Kidney tubule cell (primary cell): ENCODE measurements at regions not wholly inside any gene's neighbourhood (a gene's known extent, or its start where the extent isn't known, plus 50 kb on each side); places are given as distances from the start of the nearest gene placed in this dataset.
"Not testable (repeated sequence)": the region's sequence is repeated elsewhere in the genome, so short reads cannot be mapped to it uniquely, and the experiment has no call there.

Source experiments
- DNase-seq: peaks from one replicate; pipeline ENCODE4 v3.0.0-alpha.2; 2018; ENCODE audit warnings: low spot score

DNA sequence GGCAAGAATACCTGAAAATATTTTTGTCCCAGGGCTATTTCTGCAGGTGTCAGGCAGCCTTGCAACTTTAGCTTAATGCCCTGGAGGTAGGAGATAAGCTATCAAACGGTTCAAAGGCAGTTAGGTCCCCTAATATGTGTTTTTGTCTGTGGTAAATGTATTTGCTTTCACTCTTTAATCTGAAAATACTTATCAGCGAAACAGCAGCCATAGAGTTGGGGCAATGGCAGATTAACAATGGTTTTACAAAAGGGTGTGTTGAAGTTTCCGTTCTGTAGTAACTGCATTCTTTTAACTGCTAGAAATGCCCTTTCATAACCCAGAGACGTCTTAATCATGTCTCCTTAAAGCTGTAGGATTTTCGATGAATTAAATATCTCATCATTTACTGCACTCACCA is 265.0 kb upstream of the TRIB2 start:
- DNase-seq = no peak

DNA sequence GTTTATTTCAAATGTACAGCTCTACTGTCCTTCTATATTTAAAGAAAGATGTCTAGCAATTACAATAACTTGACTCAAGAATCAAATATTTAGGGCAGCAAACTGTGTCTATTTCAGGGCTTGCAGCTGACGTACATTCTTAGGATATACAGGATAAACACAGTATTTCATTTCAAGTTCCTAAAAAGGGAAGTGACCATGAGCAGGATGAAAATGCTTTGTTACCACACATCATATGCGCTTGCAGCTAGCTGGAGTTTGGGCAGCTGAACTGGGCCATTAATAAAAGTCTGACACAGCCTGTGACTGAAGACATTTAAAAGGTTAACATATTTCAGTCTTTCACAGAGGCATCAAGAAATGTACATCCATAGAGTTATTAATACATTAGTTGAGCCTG is 264.6 kb upstream of the TRIB2 start:
- no peak for DNase-seq

DNA sequence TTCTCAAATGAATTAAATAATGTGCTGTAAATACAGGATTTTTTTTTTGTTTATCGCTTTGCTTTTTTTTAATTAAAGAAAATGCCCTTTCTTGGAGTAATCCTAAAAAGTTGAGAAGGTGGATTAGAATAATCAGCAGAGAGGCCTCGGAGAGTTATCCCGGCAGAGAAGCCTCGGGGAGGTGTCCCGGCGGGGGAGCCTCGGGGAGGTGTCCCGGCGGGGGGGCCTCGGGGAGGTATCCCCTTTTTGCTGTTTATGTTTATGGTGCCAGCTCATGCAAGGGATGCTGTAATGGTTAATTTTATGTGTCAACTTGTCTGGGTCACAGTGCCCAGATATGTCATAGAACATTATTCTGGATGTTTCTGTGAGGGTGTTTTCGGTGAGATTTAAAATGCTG is 263.0 kb upstream of the TRIB2 start:
- no peak for DNase-seq

DNA sequence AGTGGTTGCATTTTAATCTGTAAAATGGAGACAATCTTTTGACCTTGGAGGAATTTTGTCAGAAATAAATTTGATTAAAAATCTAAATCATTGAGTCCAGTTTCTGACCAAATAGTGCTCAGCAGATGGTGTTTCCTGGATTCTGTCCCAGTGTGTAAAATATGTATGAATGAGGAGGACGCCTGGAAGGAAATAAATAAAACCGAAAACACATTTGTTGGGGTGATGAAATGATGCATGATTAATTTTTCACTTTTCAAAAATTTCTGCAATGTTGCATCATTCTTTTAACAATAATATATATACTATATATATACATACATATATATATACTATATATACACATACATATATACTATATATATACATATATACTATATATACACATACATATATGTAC is 261.1 kb upstream of the TRIB2 start:
- no peak for DNase-seq

DNA sequence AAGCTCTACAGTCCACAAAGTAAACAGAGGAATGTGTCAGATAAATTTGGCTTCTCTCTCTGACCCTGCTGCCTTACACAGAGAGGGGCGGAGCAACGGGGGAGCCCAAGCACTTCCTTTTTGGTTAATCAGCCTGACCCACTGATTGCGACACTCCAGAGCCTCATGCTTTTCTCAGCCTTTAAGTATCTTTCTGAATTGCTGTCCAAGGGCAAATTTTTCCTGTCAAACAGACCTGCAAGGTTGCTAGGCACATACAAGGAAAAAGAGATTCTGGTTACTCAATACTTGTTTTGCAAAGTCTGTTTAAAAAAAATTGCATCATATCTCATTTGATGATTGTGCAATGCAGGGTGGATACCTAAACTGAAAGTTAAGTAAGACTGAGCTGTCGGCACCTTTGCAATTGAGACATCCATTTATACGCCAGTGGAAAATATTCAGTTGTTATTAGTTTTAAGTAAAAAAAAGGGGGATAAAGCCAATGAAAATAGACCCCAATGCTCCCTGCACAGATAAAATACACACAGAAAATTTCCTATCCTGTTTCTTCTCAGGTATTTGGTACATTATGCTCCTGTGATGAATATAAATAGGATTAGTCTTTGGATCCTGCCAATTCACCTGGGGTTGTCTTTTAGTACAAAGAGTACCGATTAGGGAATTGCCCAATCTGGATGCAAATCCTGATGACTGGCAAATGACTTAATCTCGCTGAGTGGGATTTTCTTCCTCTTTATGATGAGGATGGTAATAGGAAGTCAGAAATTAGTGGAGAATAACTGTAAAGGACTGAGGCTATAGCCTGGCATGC is 260.2 kb upstream of the TRIB2 start:
- DNase-seq = peak; percentile 93

DNA sequence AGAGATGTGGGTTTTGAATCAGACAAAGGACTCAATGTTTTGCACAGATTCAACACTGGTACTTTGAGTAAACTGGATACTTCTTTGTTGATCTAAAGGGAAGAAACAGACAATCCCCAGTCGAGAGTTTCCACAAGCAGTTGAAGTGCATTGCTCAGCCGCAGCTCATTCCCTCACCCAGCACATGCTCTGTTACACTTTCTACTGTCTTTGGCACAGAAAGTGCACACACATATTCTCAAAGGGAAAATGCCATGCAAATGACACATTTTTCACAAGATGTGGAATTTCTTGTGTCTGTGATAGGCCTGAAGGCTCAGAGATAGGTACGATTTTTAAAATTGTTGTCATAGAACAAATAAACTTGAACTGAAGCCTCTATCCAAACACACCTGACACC is 258.9 kb upstream of the TRIB2 start:
- DNase-seq = no peak

DNA sequence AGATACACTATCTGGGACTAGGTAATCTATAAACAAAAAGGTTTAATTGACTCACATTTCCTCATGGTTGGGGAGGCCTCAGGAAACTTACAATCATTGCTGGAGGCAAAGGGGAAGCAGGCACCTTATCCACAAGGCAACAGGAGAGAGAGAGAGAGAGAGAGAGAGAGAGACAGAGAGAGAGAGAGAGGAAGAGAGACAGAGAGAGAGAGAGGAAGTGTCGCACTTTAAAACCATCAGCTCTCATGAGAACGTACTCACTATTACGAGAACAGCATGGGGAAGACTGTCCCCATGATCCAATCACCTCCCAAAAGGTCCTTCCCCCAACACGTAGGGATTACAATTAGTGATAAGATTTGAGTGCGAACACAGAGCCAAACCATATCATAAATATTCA is 253.5 kb upstream of the TRIB2 start:
- no peak for DNase-seq

DNA sequence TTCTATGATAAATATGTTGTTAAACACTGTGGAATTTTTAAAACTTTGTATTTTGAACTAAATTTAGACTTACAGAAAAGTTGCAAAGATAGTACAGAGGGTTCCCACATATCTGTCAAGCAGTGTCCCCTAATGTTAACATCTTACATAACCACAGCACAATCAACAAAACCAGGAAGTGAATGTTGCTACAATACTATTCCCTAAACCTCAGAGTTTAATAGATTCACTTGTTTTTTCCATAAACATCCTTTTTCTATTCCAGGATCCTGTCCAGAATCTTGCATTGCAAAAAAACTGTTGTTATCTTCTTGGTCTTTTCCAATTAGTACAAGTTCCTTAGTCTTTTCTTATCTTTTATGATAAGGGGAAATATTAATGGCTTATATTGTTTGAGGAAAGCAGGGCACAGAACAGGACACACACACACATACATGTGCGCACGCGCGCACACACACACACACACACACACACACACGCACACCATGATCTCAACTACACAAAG is 251.1 kb upstream of the TRIB2 start:
- DNase-seq = no peak

DNA sequence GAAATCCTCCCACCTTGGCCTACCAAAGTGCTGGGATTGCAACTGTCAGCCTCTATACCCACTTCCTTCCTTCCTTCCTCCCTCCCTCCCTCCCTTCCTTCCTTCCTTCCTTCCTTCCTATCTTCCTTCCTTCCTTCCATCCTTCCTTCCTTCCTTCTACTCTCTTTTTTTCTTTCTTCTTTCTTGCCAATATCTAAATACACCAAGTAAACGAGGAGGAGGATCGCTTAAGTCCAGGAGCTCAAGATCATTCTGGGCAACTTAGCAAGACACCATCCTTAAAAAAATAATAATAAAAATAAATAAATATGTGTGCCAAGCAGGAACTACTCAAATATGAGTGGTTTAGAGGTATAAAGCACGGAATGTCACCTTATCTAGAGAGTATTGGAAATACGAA is 249.4 kb upstream of the TRIB2 start:
- DNase-seq = no peak

DNA sequence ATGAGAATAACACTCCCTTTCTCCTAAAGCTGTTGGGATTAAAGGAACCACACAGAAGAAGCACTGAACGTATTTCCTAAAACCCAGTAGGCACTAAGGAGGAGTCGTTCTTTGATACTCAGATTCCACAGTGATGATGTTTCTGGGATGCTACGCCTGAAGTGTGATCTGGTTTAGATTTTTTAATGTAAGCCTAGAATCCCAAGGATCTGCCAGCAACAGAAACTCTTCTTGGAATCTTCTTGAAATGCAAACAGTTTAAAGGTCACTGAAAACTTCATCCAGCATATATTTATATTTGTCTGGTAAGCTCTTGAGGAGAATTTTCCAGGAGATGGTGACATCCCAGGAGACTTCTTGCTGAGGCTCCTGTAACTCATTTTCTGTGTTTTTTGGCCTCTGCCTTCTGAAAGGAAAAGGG is 247.6 kb upstream of the TRIB2 start:
- DNase-seq = no peak

DNA sequence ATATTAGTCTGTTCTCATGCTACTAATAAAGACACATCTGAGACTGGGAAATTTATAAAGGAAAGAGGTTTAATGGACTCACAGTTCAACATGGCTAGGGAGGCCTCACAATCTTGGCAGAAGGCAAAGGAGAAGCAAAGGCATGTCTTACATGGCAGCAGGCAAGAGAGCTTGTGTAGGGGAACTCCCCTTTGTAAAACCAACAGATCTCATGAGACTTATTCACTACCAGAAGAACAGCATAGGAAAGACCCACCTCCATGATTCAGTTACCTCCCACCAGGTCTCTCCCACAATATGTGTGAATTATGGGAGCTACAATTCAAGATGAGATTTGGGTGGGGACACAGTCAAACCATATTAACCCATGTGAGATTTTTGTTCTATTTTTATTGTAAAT is 244.5 kb upstream of the TRIB2 start:
- not testable (repeated sequence) for DNase-seq

DNA sequence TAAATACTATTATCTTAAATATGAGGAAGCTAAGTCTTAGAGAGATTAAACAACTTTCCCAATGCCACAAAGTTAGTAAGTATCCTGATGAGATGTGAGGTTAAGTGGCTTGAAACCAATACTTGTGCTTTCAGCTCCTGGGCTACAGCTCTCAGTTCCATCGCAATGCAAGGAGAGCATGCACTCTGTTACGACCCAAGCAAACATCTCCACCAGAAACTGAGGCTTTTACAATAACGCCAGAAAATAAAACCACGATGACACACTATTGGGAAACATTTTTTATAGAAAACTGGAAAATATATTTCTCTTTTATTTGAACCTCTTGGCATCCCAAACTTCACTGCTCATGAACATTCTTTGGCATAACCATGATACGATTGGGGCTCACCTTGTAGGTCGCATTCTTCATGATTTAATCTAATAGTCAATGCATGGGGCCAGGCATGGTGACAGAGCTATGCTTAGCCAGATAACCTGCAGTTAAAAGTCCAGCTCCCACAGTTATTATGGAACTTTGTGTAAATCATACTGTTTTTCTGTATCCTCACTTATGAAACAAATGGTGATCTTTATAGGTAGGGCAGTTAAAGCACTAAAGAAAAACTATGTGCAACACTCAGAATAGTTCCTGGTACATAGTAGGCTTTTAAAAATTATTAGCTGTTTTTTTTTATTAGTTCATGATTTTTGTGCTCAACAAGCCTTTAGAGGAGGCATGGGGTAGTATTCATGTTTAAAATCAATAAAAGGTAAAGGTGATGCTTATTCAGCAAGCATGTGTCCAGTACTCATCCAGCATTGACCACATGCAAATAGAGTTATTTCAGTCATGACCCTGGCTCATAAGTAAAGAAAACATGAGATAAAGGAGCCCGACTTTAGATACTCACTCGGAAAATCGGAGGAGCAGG is 238.3 kb upstream of the TRIB2 start:
- DNase-seq = no peak

DNA sequence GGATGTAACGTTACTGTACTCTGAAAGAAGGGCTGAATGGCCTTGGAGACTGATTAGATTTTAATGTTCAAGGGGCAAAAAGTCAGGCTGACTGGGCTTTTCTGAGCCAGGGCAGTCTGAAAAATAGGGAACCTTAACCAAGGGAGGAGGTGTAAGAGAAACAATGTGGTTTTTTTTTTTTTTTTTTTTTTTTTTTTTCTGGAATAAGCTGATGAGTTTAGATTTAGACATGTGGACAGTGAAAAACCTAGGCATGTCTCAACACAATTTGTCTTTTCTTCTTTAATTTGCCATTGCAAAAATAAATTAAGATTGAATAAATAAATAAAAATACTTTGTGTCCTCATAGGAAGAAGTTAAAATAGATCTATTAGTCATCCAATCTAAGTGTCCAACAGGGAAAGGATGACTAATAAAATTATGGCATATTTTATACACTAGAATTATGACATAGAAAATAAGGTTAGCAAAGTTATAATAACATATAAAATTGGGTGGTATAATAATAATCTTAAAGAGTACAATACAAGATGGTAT is 237.6 kb upstream of the TRIB2 start:
- DNase-seq = no peak

DNA sequence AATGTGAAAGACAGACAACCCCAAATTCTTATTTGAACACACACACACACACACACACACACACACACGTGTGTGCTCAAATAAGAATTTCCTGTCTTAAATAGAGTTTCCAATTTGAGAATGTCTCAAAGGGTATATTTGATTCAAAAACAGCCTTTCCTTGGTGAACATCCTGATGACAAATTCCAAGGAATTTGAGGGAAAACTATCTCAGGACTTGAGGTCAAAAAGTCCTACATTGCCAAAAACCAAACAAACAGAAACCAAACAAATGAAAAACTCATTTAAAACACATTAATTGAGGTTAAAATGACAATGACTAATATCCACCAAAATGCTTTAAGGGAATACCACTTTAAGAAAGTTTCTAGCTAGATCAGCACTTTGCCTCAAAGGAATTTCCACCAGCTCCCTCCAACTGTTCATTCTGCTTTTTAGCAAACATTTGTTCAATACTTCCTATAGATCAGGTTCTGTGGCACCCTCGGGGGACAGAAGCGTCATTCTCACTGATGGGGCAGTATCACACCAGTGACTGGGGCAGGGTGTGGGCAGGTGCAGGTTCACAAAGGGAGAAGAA is 232.1 kb upstream of the TRIB2 start:
- DNase-seq = peak; percentile 25

DNA sequence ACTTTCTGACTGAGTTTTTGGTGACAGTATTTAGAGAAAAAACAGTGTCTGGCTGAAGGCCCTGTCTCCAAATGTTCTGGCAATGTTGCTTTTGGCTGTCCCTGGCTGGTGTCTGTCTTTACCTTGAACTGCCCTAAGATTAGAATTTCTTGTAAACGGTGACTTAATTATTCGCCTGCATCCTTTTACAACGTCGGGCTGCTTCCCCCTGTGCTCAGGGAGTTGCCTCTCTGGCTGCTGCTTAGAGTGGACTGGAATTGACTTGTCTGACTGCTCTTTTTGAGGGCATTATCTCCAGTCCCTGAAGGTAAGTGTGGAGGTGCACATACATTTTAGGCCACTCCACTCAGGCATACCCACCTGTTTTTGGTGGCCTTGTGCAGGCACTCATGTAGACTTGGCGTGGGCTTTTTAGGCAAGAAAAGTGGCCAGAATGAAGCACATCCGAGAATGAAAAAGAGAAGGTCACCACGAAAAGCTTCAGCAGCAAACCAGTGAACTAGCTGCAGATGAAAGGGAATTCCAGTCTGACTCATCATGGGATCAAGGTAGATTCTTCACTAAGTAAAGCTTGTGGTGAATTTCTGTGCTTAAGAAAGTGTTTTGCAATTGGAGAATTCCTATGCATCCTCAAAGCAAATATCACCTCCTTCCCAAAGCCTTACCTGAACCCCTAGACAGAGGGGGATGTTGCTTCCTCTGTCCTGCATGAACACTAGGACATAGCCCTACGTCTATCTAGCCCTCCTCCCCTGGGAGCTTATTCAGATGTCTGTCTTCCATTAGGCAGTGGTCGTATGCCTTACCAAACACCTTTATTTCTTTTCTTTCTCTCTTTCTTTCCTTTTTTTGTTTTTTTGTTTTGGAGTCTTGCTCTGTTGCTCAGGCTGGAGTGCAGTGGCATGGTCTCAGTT is 230.3 kb upstream of the TRIB2 start:
- peak; percentile 74 for DNase-seq

DNA sequence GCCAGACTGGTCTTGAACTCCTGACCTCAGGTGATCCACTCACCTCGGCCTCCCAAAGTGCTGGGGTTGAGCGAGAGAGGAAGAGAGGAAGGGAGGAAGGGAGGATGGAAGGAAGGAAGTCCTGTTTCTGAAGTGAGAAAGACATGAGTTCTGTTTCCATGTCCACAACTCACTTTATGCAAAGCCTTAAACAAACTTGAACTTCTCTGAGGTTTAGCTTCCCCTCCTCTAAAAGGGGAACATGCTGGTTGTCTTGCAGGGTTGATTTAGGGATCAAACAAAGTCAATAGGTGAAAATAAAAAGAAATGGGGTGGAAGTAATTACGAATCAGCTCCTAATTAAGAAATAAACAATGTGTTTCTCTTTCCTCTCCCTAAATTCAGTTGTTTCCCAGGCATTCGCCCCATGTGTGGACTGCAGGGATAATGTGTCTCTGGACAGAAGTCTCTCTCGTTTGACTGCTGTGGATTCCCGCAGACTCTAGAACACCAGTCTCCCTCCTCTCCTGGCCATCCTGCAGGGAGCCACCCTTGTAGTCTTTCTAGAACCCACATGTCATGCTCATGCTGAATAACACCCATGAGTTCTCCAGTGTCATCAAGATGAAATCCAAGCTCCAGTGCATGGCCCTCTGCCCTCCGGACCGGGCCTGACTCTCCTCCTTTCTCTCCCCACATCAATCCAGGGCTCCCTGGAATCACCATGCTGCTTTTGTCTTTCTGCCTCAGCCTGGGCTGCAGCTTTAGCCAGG is 229.3 kb upstream of the TRIB2 start:
- no peak for DNase-seq

DNA sequence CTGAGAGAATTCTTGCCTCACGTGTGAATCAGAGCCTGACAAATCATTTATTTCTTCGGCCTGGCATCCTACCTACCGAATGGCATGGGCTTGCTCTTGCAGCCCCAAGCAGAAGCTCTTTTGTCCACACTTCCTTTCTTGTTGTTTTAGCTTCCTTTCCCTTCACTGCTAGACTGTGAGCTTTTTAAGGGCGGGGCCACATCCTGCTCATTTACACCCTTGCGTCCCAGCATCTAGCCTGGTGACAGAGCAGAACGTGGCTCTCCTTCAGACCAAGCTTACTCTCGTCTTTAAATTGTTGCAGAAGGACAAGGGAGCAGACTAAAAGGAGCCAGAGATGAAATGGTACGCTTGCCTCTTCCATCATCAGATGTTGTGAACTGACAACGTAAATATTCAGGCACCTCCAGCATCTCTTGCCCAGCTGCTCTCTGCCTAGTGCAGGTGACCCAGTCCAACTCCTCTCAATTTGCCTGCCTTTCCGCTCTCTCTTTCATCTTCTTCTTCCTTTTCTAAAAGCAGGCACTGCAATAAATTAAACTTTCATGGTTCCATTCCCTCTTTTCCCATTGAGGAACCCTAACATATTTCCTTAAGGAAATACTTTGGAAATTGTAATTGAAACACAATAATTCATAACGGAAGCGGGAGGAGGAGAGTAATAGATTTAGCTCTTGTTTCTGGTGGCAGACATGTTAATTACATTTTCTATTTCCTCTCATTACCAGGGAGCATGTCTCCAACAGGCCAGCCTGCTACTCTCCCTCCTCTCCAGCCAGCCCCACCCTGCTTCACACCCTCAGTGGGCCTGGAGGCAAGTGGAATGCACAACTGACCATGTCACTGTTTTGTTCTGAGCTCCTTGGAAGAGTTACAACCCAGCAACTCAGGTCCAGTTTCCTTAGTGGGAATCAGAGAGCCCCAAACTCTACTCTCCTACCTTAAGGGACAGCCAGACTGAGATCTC is 228.1 kb upstream of the TRIB2 start:
- no peak for DNase-seq

DNA sequence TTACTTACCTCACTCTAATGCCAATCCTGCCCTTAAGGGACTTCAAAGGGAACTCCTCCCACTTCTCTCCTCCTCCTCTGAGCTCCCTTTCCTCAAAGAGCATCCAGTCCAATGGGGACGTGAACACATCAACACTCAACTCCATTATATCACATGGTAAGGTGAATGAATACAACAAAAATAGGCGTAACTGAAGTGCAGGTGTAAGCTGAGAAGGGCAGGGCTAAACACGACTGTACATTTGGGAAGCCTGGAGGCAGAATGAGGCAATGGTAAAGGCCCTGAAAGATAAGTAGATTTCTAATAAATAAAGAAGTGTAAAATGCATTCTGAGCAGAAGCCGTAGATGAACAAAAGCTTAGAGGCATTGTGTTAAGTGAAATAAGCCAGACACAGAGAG is 226.1 kb upstream of the TRIB2 start:
- no peak for DNase-seq

DNA sequence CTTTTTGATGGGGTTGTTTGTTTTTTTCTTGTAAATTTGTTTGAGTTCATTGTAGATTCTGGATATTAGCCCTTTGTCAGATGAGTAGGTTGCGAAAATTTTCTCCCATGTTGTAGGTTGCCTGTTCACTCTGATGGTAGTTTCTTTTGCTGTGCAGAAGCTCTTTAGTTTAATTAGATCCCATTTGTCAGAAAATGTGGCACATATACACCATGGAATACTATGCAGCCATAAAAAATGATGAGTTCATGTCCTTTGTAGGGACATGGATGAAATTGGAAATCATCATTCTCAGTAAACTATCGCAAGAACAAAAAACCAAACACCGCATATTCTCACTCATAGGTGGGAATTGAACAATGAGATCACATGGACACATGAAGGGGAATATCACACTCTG is 224.4 kb upstream of the TRIB2 start:
- DNase-seq = not testable (repeated sequence)
